Testis (tissue), 2 donors: ENCODE measurements at regions not wholly inside any gene's neighbourhood (a gene's known extent, or its start where the extent isn't known, plus 50 kb on each side); places are given as distances from the start of the nearest gene placed in this dataset.

Experiments
- DNase-seq: peaks from one replicate; pipeline ENCODE4 v3.0.0-alpha.2; 2019
- H3K27ac ChIP-seq, 2 donors: fragments of 200-600 bp; sonication (generic); one replicate each; pipeline ENCODE4 v1.5.1; 2019
- H3K27me3 ChIP-seq: fragments of 200-600 bp; sonication (generic); one replicate; pipeline ENCODE4 v1.5.1; 2019
- H3K36me3 ChIP-seq: fragments of 200-600 bp; sonication (generic); one replicate; pipeline ENCODE4 v1.5.1; 2017; ENCODE audit warnings: low read depth; ENCODE audit errors: missing control alignments
- H3K4me1 ChIP-seq: fragments of 200-600 bp; sonication (generic); one replicate; pipeline ENCODE4 v1.5.1; 2019
- H3K4me3 ChIP-seq, 2 donors: fragments of 200-600 bp; sonication (generic); one replicate each; pipeline ENCODE4 v1.5.1; 2017 to 2019
- H3K9me3 ChIP-seq: fragments of 200-600 bp; sonication (generic); one replicate; pipeline ENCODE4 v1.5.1; 2017
- CTCF ChIP-seq, 3 experiments: fragments of 450-650 bp in 2 of 3; fragments of 200-600 bp in 1 of 3; sonication (generic) in 1 of 3; IDR thresholded peaks; one replicate each; pipeline ENCODE4 v1.5.1; 2016 to 2019; ENCODE audit warnings: antibody characterized with exemption in 3 of 3, mild to moderate bottlenecking in 2 of 3, moderate library complexity in 1 of 3
- POLR2A ChIP-seq: fragments of 450-650 bp; IDR thresholded peaks from one replicate; pipeline ENCODE4 v1.6.1; 2017; ENCODE audit warnings: antibody characterized with exemption, mild to moderate bottlenecking, moderate library complexity
- WGBS, 2 donors: methylation state at CpG; one replicate each; pipeline ENCODE4 v1.1.5; 2018; 5-methylcytosine and 5-hydroxymethylcytosine counted together
- intact Hi-C: fragments of 100-400 bp; cut with DNase I; formaldehyde crosslinking; loops from one replicate; pipeline ENCODE4 v1.15.1; 2023; ENCODE audit warnings: low total_unique reads

GRCh38 chr2:173653432-173653805 is 298.7 kb downstream of the CDCA7 start:
- Histone ChIP-seq H3K36me3 (no peaks in the 10 kb centered on the region), H3K4me3 (no peak overlapping the region), H3K27me3 (no peaks in the 10 kb centered on the region), H3K4me1 (no peaks in the 10 kb centered on the region), H3K9me3 (no peaks in the 10 kb centered on the region), H3K27ac (no peak overlapping the region)
- intact Hi-C loops = no loop called here
- DNase-seq = no peak
- 82 to 87% methylated on average over 6 of the region's 6 CpGs for WGBS, 2 donors
- TF ChIP-seq POLR2A = no peak
- TF ChIP-seq CTCF (IDR thresholded peaks at IDR 0.05) = no peak

GRCh38 chr2:173654161-173654895 is 299.7 kb downstream of the CDCA7 start:
- TF ChIP-seq CTCF (IDR thresholded peaks at IDR 0.05) = no peak
- TF ChIP-seq POLR2A = no peak
- H3K27me3 ChIP-seq = no peaks in the 10 kb centered on the region
- WGBS, 2 donors = 52 to 57% methylated on average over 10 of the region's 10 CpGs
- no peaks in the 10 kb centered on the region for H3K36me3 ChIP-seq
- no peak overlapping the region for H3K27ac ChIP-seq
- H3K4me3 ChIP-seq = no peak overlapping the region
- DNase-seq = no peak
- H3K4me1 ChIP-seq = no peaks in the 10 kb centered on the region
- H3K9me3 ChIP-seq = no peaks in the 10 kb centered on the region
- intact Hi-C loops = no loop called here

- TF ChIP-seq POLR2A (no peak), CTCF (IDR thresholded peaks at IDR 0.05) (no peak)
- Histone ChIP-seq H3K4me3 (no peak overlapping the region), H3K27ac (no peak overlapping the region), H3K36me3 (no peaks in the 10 kb centered on the region), H3K9me3 (no peaks in the 10 kb centered on the region), H3K27me3 (no peaks in the 10 kb centered on the region), H3K4me1 (no peaks in the 10 kb centered on the region)
- no peak for DNase-seq
- intact Hi-C loops = no loop called here
- 88 to 93% methylated on average over 5 of the region's 5 CpGs for WGBS, 2 donors
Measured at GRCh38 chr2:173654896-173655265, 300.2 kb downstream of the CDCA7 start.

- WGBS, 2 donors = 0% methylated on average over 1 of the region's 1 CpG
- no peak for DNase-seq
- Histone ChIP-seq H3K36me3 (no peaks in the 10 kb centered on the region), H3K4me3 (no peak overlapping the region), H3K27ac (no peak overlapping the region), H3K9me3 (no peaks in the 10 kb centered on the region), H3K4me1 (no peaks in the 10 kb centered on the region), H3K27me3 (no peaks in the 10 kb centered on the region)
- TF ChIP-seq CTCF (IDR thresholded peaks at IDR 0.05) (no peak), POLR2A (no peak)
- intact Hi-C loops = no loop called here
Measured at GRCh38 chr2:173656086-173656485, 301.4 kb downstream of the CDCA7 start.

- Histone ChIP-seq H3K9me3 (no peaks in the 10 kb centered on the region), H3K27ac (no peak overlapping the region), H3K4me1 (no peaks in the 10 kb centered on the region), H3K36me3 (no peaks in the 10 kb centered on the region), H3K4me3 (no peak overlapping the region), H3K27me3 (no peaks in the 10 kb centered on the region)
- no peak for TF ChIP-seq CTCF (IDR thresholded peaks at IDR 0.05)
- TF ChIP-seq POLR2A = no peak
- WGBS, 2 donors = 74% methylated on average over 10 of the region's 10 CpGs
- intact Hi-C loops = no loop called here
- no peak for DNase-seq
Measured at GRCh38 chr2:173657996-173658717, 303.5 kb downstream of the CDCA7 start.
